PC-9 (cell line): ENCODE measurements at regions not wholly inside any gene's neighbourhood (a gene's known extent, or its start where the extent isn't known, plus 50 kb on each side); places are given as distances from the start of the nearest gene placed in this dataset.

ENCODE experiments used
- BruUV-seq: library from RNA; stranded (reverse); fragments of 400-500 nt; replicated peaks from 2 replicates; lab custom pipeline; 2021; lab: Mats Ljungman, UMichigan
- CTCF ChIA-PET: fragments of 300-600 bp; sonication (Branson Sonifier 250); formaldehyde crosslinking; loops from one replicate; lab custom pipeline; 2022; ENCODE audit warnings: antibody characterized with exemption; lab: Charles Lee
- POLR2A ChIA-PET: fragments of 300-600 bp; sonication (Branson Sonifier 250); formaldehyde crosslinking; loops from one replicate; lab custom pipeline; 2022; ENCODE audit warnings: antibody characterized with exemption; ENCODE audit not compliant: unreplicated experiment; lab: Charles Lee
- DNase-seq, 2 experiments: peaks; one replicate each; pipeline versions ENCODE4 v3.0.0 to v3.0.0-alpha.2; 2015 to 2022; ENCODE audit warnings: mixed read lengths in 1 of 2
- H2AFZ ChIP-seq: fragments of 200-600 bp; sonication (generic); 2 replicates; pipeline ENCODE4 v1.8.1; 2017; ENCODE audit warnings: antibody characterized with exemption
- H3F3A ChIP-seq: fragments of 200-600 bp; sonication (generic); 2 replicates; pipeline ENCODE4 v1.8.1; 2017; ENCODE audit warnings: antibody characterized with exemption, mild to moderate bottlenecking, low read depth; ENCODE audit not compliant: insufficient read depth
- H3K27ac ChIP-seq: fragments of 200-600 bp; sonication (generic); 2 replicates; pipeline ENCODE4 v1.6.1; 2016; ENCODE audit warnings: mixed run types
- H3K27me3 ChIP-seq: fragments of 200-600 bp; sonication (generic); 2 replicates; pipeline ENCODE4 v1.6.1; 2016; ENCODE audit warnings: low read depth, mixed run types; ENCODE audit not compliant: insufficient read depth
- H3K36me3 ChIP-seq: fragments of 200-600 bp; sonication (generic); 2 replicates; pipeline ENCODE4 v1.6.1; 2016; ENCODE audit warnings: low read depth, mixed run types
- H3K4me1 ChIP-seq: fragments of 200-600 bp; sonication (generic); replicated peaks from 2 replicates; pipeline ENCODE4 v1.6.1; 2016; ENCODE audit warnings: mixed run types; ENCODE audit not compliant: insufficient read depth
- H3K4me2 ChIP-seq: fragments of 200-600 bp; sonication (generic); 2 replicates; pipeline ENCODE4 v1.6.1; 2017; ENCODE audit warnings: mixed run types
- H3K4me3 ChIP-seq: fragments of 200-600 bp; sonication (generic); 2 replicates; pipeline ENCODE4 v1.6.1; 2016; ENCODE audit warnings: mixed run types
- H3K79me2 ChIP-seq: fragments of 200-600 bp; sonication (generic); 2 replicates; pipeline ENCODE4 v1.6.1; 2017; ENCODE audit warnings: low read depth, mixed run types
- H3K9me2 ChIP-seq: fragments of 200-600 bp; sonication (generic); 2 replicates; pipeline ENCODE4 v1.8.1; 2017; ENCODE audit warnings: mild to moderate bottlenecking; ENCODE audit not compliant: insufficient read depth
- H3K9me3 ChIP-seq: fragments of 200-600 bp; sonication (generic); 2 replicates; pipeline ENCODE4 v1.8.1; 2016; ENCODE audit warnings: low read depth; ENCODE audit not compliant: insufficient read depth
- H4K20me1 ChIP-seq: fragments of 200-600 bp; sonication (generic); 2 replicates; pipeline ENCODE4 v1.8.1; 2017; ENCODE audit not compliant: insufficient read depth
- CTCF ChIP-seq: fragments of 200-600 bp; sonication (generic); conservative IDR thresholded peaks from 2 replicates; pipeline ENCODE4 v1.6.1; 2017; ENCODE audit warnings: mixed run types, antibody characterized with exemption, mild to moderate bottlenecking, moderate library complexity
- EZH2 ChIP-seq: fragments of 200-600 bp; sonication (generic); IDR thresholded peaks from 2 replicates; pipeline ENCODE4 v1.8.0; 2017; ENCODE audit warnings: antibody characterized with exemption, low read depth
- intact Hi-C: fragments of 100-400 bp; cut with micrococcal nuclease; formaldehyde crosslinking; loops from one replicate; pipeline ENCODE4 v1.10.0; 2022; ENCODE audit not compliant: unreplicated experiment

- Histone ChIP-seq H3K9me2 (no peaks in the 10 kb centered on the region), H3K9me3 (no peaks in the 10 kb centered on the region), H3K36me3 (no peaks in the 10 kb centered on the region), H3K27me3 (peaks cover 94% of the 10 kb centered on the region), H4K20me1 (no peaks in the 10 kb centered on the region), H3K4me2 (no peak overlapping the region), H3F3A (no peaks in the 10 kb centered on the region), H3K27ac (no peak overlapping the region), H3K4me3 (no peak overlapping the region), H3K79me2 (no peaks in the 10 kb centered on the region), H2AFZ (no peak overlapping the region), H3K4me1 (no peaks in the 10 kb centered on the region)
- no peak for DNase-seq
- ChIA-PET CTCF (no interaction called here), POLR2A (no interaction called here)
- TF ChIP-seq CTCF: no peak
- intact Hi-C loops: no loop called here
- no TSS peak for BruUV-seq
Measured at GRCh38 chr7:153938451-153938850, 113.7 kb upstream of the DPP6 start.

- Histone ChIP-seq H3K4me2 (no peak overlapping the region), H3K9me3 (no peaks in the 10 kb centered on the region), H3K79me2 (no peaks in the 10 kb centered on the region), H3K4me1 (no peaks in the 10 kb centered on the region), H3K36me3 (no peaks in the 10 kb centered on the region), H3F3A (no peaks in the 10 kb centered on the region), H3K27ac (no peak overlapping the region), H3K27me3 (peaks cover 94% of the 10 kb centered on the region), H4K20me1 (no peaks in the 10 kb centered on the region), H3K4me3 (no peak overlapping the region), H2AFZ (no peak overlapping the region), H3K9me2 (no peaks in the 10 kb centered on the region)
- no TSS peak for BruUV-seq
- intact Hi-C loops: no loop called here
- ChIA-PET CTCF (no interaction called here), POLR2A (no interaction called here)
- DNase-seq: no peak
- TF ChIP-seq EZH2 (no peak), CTCF (no peak)
Measured at GRCh38 chr7:153939177-153939576, 113.0 kb upstream of the DPP6 start.

- Histone ChIP-seq H3K27me3 (peaks cover 94% of the 10 kb centered on the region), H3K9me3 (no peaks in the 10 kb centered on the region), H3F3A (no peaks in the 10 kb centered on the region), H3K4me1 (no peaks in the 10 kb centered on the region), H3K4me2 (no peak overlapping the region), H3K27ac (no peak overlapping the region), H3K36me3 (no peaks in the 10 kb centered on the region), H2AFZ (no peak overlapping the region), H3K79me2 (no peaks in the 10 kb centered on the region), H3K4me3 (no peak overlapping the region), H3K9me2 (no peaks in the 10 kb centered on the region), H4K20me1 (no peaks in the 10 kb centered on the region)
- ChIA-PET POLR2A (no interaction called here), CTCF (no interaction called here)
- intact Hi-C loops: no loop called here
- no peak for DNase-seq
- TF ChIP-seq EZH2 (no peak), CTCF (no peak)
- BruUV-seq: no TSS peak
Measured at GRCh38 chr7:153939654-153940053, 112.5 kb upstream of the DPP6 start.
